Muscle of leg (tissue), 3 donors: ENCODE measurements at regions not wholly inside any gene's neighbourhood (a gene's known extent, or its start where the extent isn't known, plus 50 kb on each side); places are given as distances from the start of the nearest gene placed in this dataset.
"Not testable (repeated sequence)": the region's sequence is repeated elsewhere in the genome, so short reads cannot be mapped to it uniquely, and the experiment has no call there.

ENCODE experiments used
- DNase-seq: peaks from one replicate; pipeline ENCODE4 v3.0.0; 2013
- H3K27ac ChIP-seq: one replicate; pipeline ENCODE4 v1.5.1; 2013; ENCODE audit warnings: mild to moderate bottlenecking, low read length, control low read depth
- H3K27me3 ChIP-seq: one replicate; pipeline ENCODE4 v1.6.1; 2013; ENCODE audit warnings: low read length; ENCODE audit not compliant: control insufficient read depth, insufficient read depth
- H3K36me3 ChIP-seq: one replicate; pipeline ENCODE4 v1.6.1; 2013; ENCODE audit warnings: low read length; ENCODE audit not compliant: control insufficient read depth, insufficient read depth
- H3K4me1 ChIP-seq: one replicate; pipeline ENCODE4 v1.6.1; 2013; ENCODE audit warnings: low read length; ENCODE audit not compliant: control insufficient read depth, insufficient read depth
- H3K4me3 ChIP-seq: one replicate; pipeline ENCODE4 v1.5.1; 2013; ENCODE audit warnings: low read length, control low read depth
- H3K9me3 ChIP-seq: replicated peaks from 2 replicates; pipeline ENCODE4 v1.6.1; 2013; ENCODE audit warnings: low read depth, low read length; ENCODE audit not compliant: control insufficient read depth
- WGBS: methylation state at CpG from one replicate; pipeline ENCODE4 v1.1.5; 2013; ENCODE audit warnings: missing lambda C conversion rate; ENCODE audit not compliant: insufficient coverage; 5-methylcytosine and 5-hydroxymethylcytosine counted together

- not testable (repeated sequence) for H3K27ac ChIP-seq, H3K4me1 ChIP-seq, H3K36me3 ChIP-seq, H3K4me3 ChIP-seq, DNase-seq, H3K27me3 ChIP-seq, H3K9me3 ChIP-seq
- WGBS: 93% methylated on average over 14 of the region's 26 CpGs
Observed at GRCh38 chr9:119870251-119870650, 501.0 kb upstream of the BRINP1 start.

- WGBS: 49% methylated on average over 5 of the region's 5 CpGs
- no peak for DNase-seq
- Histone ChIP-seq H3K27me3 (no peaks in the 10 kb centered on the region), H3K36me3 (no peaks in the 10 kb centered on the region), H3K4me3 (no peak overlapping the region), H3K4me1 (no peaks in the 10 kb centered on the region), H3K9me3 (no peaks in the 10 kb centered on the region), H3K27ac (no peak overlapping the region)
Observed at GRCh38 chr9:119868694-119869093, 499.5 kb upstream of the BRINP1 start.

- Histone ChIP-seq H3K4me1 (no peaks in the 10 kb centered on the region), H3K9me3 (no peaks in the 10 kb centered on the region), H3K4me3 (no peak overlapping the region), H3K27ac (no peak overlapping the region), H3K27me3 (no peaks in the 10 kb centered on the region), H3K36me3 (no peaks in the 10 kb centered on the region)
- no peak for DNase-seq
Observed at GRCh38 chr9:119861842-119862241, 492.6 kb upstream of the BRINP1 start.

GRCh38 chr9:119859128-119859527 lies 489.9 kb upstream of the BRINP1 start:
- Histone ChIP-seq H3K27ac (no peak overlapping the region), H3K27me3 (no peaks in the 10 kb centered on the region), H3K4me3 (no peak overlapping the region), H3K4me1 (no peaks in the 10 kb centered on the region), H3K36me3 (no peaks in the 10 kb centered on the region), H3K9me3 (no peaks in the 10 kb centered on the region)
- no peak for DNase-seq
- 86% methylated on average over 2 of the region's 2 CpGs for WGBS

- DNase-seq: no peak
- H3K36me3 ChIP-seq: no peaks in the 10 kb centered on the region
Observed at GRCh38 chr9:119853126-119853525, 483.9 kb upstream of the BRINP1 start.

GRCh38 chr9:119852390-119852789 lies 483.2 kb upstream of the BRINP1 start:
- no peak overlapping the region for H3K4me3 ChIP-seq
- H3K9me3 ChIP-seq: no peaks in the 10 kb centered on the region
- 24% methylated on average over 7 of the region's 7 CpGs for WGBS
- no peaks in the 10 kb centered on the region for H3K27me3 ChIP-seq
- no peaks in the 10 kb centered on the region for H3K36me3 ChIP-seq
- no peak overlapping the region for H3K27ac ChIP-seq
- no peak for DNase-seq
- H3K4me1 ChIP-seq: no peaks in the 10 kb centered on the region

More at GRCh38 chr9:119853126-119853525, 483.9 kb upstream of the BRINP1 start:
- H3K4me1 ChIP-seq: no peaks in the 10 kb centered on the region
- H3K27ac ChIP-seq: no peak overlapping the region
- no peaks in the 10 kb centered on the region for H3K9me3 ChIP-seq
- no peak overlapping the region for H3K4me3 ChIP-seq
- H3K27me3 ChIP-seq: no peaks in the 10 kb centered on the region

- H3K4me3 ChIP-seq: no peak overlapping the region
- no peaks in the 10 kb centered on the region for H3K4me1 ChIP-seq
- WGBS: 56% methylated on average over 2 of the region's 3 CpGs
- no peak overlapping the region for H3K27ac ChIP-seq
- no peaks in the 10 kb centered on the region for H3K27me3 ChIP-seq
- DNase-seq: no peak
- H3K9me3 ChIP-seq: peaks cover 2% of the 10 kb centered on the region
- H3K36me3 ChIP-seq: no peaks in the 10 kb centered on the region
Observed at GRCh38 chr9:119844431-119844830, 475.2 kb upstream of the BRINP1 start.

- Histone ChIP-seq H3K27me3 (no peaks in the 10 kb centered on the region), H3K27ac (no peak overlapping the region), H3K4me3 (no peak overlapping the region), H3K4me1 (no peaks in the 10 kb centered on the region), H3K36me3 (no peaks in the 10 kb centered on the region), H3K9me3 (no peaks in the 10 kb centered on the region)
- 70% methylated on average over 2 of the region's 2 CpGs for WGBS
- no peak for DNase-seq
Observed at GRCh38 chr9:119841016-119841415, 471.8 kb upstream of the BRINP1 start.

GRCh38 chr9:119839888-119840287 lies 470.7 kb upstream of the BRINP1 start:
- no peaks in the 10 kb centered on the region for H3K27me3 ChIP-seq
- no peak overlapping the region for H3K4me3 ChIP-seq
- no peaks in the 10 kb centered on the region for H3K9me3 ChIP-seq
- H3K27ac ChIP-seq: no peak overlapping the region
- no peaks in the 10 kb centered on the region for H3K36me3 ChIP-seq
- DNase-seq: peak; percentile 4
- no peaks in the 10 kb centered on the region for H3K4me1 ChIP-seq
- WGBS: 33% methylated on average over 4 of the region's 9 CpGs

GRCh38 chr9:119838210-119838609 lies 469.0 kb upstream of the BRINP1 start:
- Histone ChIP-seq H3K4me3 (no peak overlapping the region), H3K4me1 (no peaks in the 10 kb centered on the region), H3K36me3 (no peaks in the 10 kb centered on the region), H3K27ac (no peak overlapping the region), H3K9me3 (no peaks in the 10 kb centered on the region), H3K27me3 (no peaks in the 10 kb centered on the region)
- WGBS: no CpG with 5 or more reads among the region's 5 CpGs
- no peak for DNase-seq

GRCh38 chr9:119836036-119836435 lies 466.8 kb upstream of the BRINP1 start:
- no peaks in the 10 kb centered on the region for H3K27me3 ChIP-seq
- WGBS: no CpG with 5 or more reads among the region's 3 CpGs
- H3K27ac ChIP-seq: no peak overlapping the region
- no peaks in the 10 kb centered on the region for H3K4me1 ChIP-seq
- no peaks in the 10 kb centered on the region for H3K36me3 ChIP-seq
- DNase-seq: no peak
- H3K9me3 ChIP-seq: no peaks in the 10 kb centered on the region
- H3K4me3 ChIP-seq: no peak overlapping the region
